ENCODE measurements at regions not wholly inside any gene's neighbourhood (a gene's known extent, or its start where the extent isn't known, plus 50 kb on each side); places are given as distances from the start of the nearest gene placed in this dataset.

- H3K4me1 ChIP-seq, result no peaks in the 10 kb centered on the region
- H3K4me3 ChIP-seq, result no peak overlapping the region
- intact Hi-C loops (cut with DNase I), result no loop called here
- H3K27ac ChIP-seq, result no peak overlapping the region
- no peaks in the 10 kb centered on the region for H3K36me3 ChIP-seq
- DNase-seq (ENCODE audit: extremely low spot score in 2 of 2), result no peak
- H3K27me3 ChIP-seq, result no peaks in the 10 kb centered on the region
- no peak for TF ChIP-seq CTCF (IDR thresholded peaks at IDR 0.05)
- no peak for TF ChIP-seq POLR2AphosphoS5 (IDR thresholded peaks at IDR 0.05; ENCODE audit: insufficient read depth in 1 of 2, low read depth in 1 of 2)
- no peak for TF ChIP-seq POLR2A (IDR thresholded peaks at IDR 0.05)
- no peaks in the 10 kb centered on the region for H3K9me3 ChIP-seq
Measured at GRCh38 chr6:144986271-144986670, 701.1 kb downstream of the UTRN start.

GRCh38 chr6:144989319-144990107, 704.4 kb downstream of the UTRN start:
- intact Hi-C loops (cut with DNase I), result no loop called here
- H3K27me3 ChIP-seq, result no peaks in the 10 kb centered on the region
- no peaks in the 10 kb centered on the region for H3K9me3 ChIP-seq
- H3K36me3 ChIP-seq, result no peaks in the 10 kb centered on the region
- no peak for TF ChIP-seq POLR2AphosphoS5 (IDR thresholded peaks at IDR 0.05; ENCODE audit: insufficient read depth in 1 of 2, low read depth in 1 of 2)
- TF ChIP-seq CTCF (IDR thresholded peaks at IDR 0.05), result no peak
- no peak for TF ChIP-seq POLR2A (IDR thresholded peaks at IDR 0.05)
- no peak overlapping the region for H3K27ac ChIP-seq
- no peaks in the 10 kb centered on the region for H3K4me1 ChIP-seq
- no peak for DNase-seq (ENCODE audit: extremely low spot score in 2 of 2)
- no peak overlapping the region for H3K4me3 ChIP-seq

- no peaks in the 10 kb centered on the region for H3K4me1 ChIP-seq
- no peaks in the 10 kb centered on the region for H3K36me3 ChIP-seq
- no peak for TF ChIP-seq CTCF (IDR thresholded peaks at IDR 0.05)
- H3K9me3 ChIP-seq, result no peaks in the 10 kb centered on the region
- H3K27ac ChIP-seq, result no peak overlapping the region
- DNase-seq (ENCODE audit: extremely low spot score in 2 of 2), result no peak
- no peak overlapping the region for H3K4me3 ChIP-seq
- intact Hi-C loops (cut with DNase I), result no loop called here
- H3K27me3 ChIP-seq, result no peaks in the 10 kb centered on the region
Measured at GRCh38 chr6:144990784-144991183, 705.6 kb downstream of the UTRN start.

GRCh38 chr6:144993870-144994269, 708.7 kb downstream of the UTRN start:
- no peak overlapping the region for H3K4me3 ChIP-seq
- H3K4me1 ChIP-seq, result no peaks in the 10 kb centered on the region
- TF ChIP-seq CTCF (IDR thresholded peaks at IDR 0.05) (no peak), POLR2A (IDR thresholded peaks at IDR 0.05) (no peak)
- H3K27ac ChIP-seq, result no peak overlapping the region
- intact Hi-C loops (cut with DNase I), result no loop called here
- no peaks in the 10 kb centered on the region for H3K36me3 ChIP-seq
- DNase-seq (ENCODE audit: extremely low spot score in 2 of 2), result no peak
- no peaks in the 10 kb centered on the region for H3K9me3 ChIP-seq
- no peaks in the 10 kb centered on the region for H3K27me3 ChIP-seq

- TF ChIP-seq CTCF (IDR thresholded peaks at IDR 0.05), result no peak
- TF ChIP-seq POLR2A (IDR thresholded peaks at IDR 0.05), result no peak
- TF ChIP-seq POLR2AphosphoS5 (IDR thresholded peaks at IDR 0.05; ENCODE audit: insufficient read depth in 1 of 2, low read depth in 1 of 2), result no peak
- intact Hi-C loops (cut with DNase I), result no loop called here
- Histone ChIP-seq H3K27ac (no peak overlapping the region), H3K4me3 (no peak overlapping the region), H3K36me3 (no peaks in the 10 kb centered on the region), H3K9me3 (no peaks in the 10 kb centered on the region), H3K27me3 (no peaks in the 10 kb centered on the region), H3K4me1 (no peaks in the 10 kb centered on the region)
- DNase-seq (ENCODE audit: extremely low spot score in 2 of 2), result no peak
Measured at GRCh38 chr6:144997996-144998395, 712.9 kb downstream of the UTRN start.

Data from vagina (tissue), 2 donors.